ENCODE measurements at regions not wholly inside any gene's neighbourhood (a gene's known extent, or its start where the extent isn't known, plus 50 kb on each side); places are given as distances from the start of the nearest gene placed in this dataset.

GRCh38 chr4:89486042-89486441 lies 178.4 kb upstream of the GPRIN3 start:
- Mint-ChIP-seq H3K27ac (no peak overlapping the region), H3K9me3 (no peaks in the 10 kb centered on the region)

GRCh38 chr4:89483833-89484232 lies 176.2 kb upstream of the GPRIN3 start:
- no peaks in the 10 kb centered on the region for H3K36me3 Mint-ChIP-seq (ENCODE audit: low read depth)

More at GRCh38 chr4:89486042-89486441, 178.4 kb upstream of the GPRIN3 start:
- Mint-ChIP-seq H3K27me3 (ENCODE audit: low read depth) (no peaks in the 10 kb centered on the region), H3K4me3 (no peak overlapping the region), H3K36me3 (ENCODE audit: low read depth) (no peaks in the 10 kb centered on the region), H3K4me1 (ENCODE audit: low read depth) (no peaks in the 10 kb centered on the region)

DNA sequence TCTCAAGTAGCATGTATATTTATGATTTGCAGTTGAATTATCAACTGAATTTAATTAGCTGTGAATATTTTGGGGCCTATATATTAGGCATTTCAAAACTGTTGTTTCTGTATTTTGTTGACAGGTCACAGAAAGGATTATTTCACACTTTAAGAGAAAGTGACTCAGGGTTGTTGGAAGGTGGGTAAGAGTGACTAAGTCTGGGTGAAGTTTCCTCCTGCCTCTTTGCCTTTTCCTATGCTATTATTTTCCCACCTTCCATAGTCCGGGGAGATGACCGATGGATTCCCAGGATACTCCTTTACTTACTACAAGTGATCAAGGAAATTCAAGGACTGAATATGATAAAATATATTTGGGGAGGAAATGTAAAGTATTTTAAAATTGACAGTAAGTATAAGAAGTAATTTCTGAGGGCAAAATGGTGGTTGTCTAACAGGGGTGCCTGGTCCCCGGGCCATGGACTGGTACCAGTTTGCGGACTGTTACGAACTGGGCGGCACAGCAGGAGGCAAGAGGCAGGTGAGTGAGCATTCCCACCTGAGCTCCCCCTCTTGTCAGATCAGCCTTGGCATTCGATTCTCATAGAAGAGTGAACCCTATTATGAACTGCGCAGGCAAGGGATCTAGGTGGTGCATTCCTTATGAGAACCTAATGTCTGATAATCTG lies 175.5 kb upstream of the GPRIN3 start:
- no peaks in the 10 kb centered on the region for H3K36me3 Mint-ChIP-seq (ENCODE audit: low read depth)
- no peak overlapping the region for H3K27ac Mint-ChIP-seq
- peaks cover 3% of the 10 kb centered on the region for H3K9me3 Mint-ChIP-seq
- no peak overlapping the region for H3K4me3 Mint-ChIP-seq
- H3K4me1 Mint-ChIP-seq (ENCODE audit: low read depth), result no peaks in the 10 kb centered on the region
- peaks cover 4% of the 10 kb centered on the region for H3K27me3 Mint-ChIP-seq (ENCODE audit: low read depth)

More at GRCh38 chr4:89483833-89484232, 176.2 kb upstream of the GPRIN3 start:
- no peak overlapping the region for H3K4me3 Mint-ChIP-seq
- peaks cover 3% of the 10 kb centered on the region for H3K9me3 Mint-ChIP-seq
- H3K27ac Mint-ChIP-seq, result no peak overlapping the region
- peaks cover 4% of the 10 kb centered on the region for H3K27me3 Mint-ChIP-seq (ENCODE audit: low read depth)
- H3K4me1 Mint-ChIP-seq (ENCODE audit: low read depth), result no peaks in the 10 kb centered on the region

DNA sequence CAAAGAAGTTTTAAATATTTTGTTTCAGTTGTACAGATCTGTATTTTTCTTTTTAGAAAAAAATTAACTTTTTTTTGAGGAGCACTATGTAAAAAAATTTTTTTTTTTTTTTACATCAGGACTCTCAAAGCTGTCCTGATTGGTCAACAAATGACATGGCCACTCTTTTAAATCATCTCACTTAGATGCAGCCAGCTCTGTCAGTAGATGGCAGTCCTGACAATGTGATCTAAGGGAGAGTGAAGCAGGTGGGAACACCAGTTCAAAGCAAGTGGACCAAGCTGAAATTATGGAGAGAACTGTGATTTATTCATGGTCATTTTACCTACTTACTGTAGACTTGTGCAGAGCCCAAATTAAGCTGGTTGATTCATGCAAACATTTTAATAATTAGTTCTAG lies 174.7 kb upstream of the GPRIN3 start:
- H3K4me3 Mint-ChIP-seq, result no peak overlapping the region
- no peak overlapping the region for H3K27ac Mint-ChIP-seq
- no peaks in the 10 kb centered on the region for H3K36me3 Mint-ChIP-seq (ENCODE audit: low read depth)
- H3K27me3 Mint-ChIP-seq (ENCODE audit: low read depth), result peaks cover 4% of the 10 kb centered on the region
- H3K9me3 Mint-ChIP-seq, result peaks cover 3% of the 10 kb centered on the region
- no peaks in the 10 kb centered on the region for H3K4me1 Mint-ChIP-seq (ENCODE audit: low read depth)

GRCh38 chr4:89469930-89470375 lies 162.4 kb upstream of the GPRIN3 start:
- H3K4me3 Mint-ChIP-seq, result peak overlapping the region; percentile 34

GRCh38 chr4:89469516-89469915 lies 161.9 kb upstream of the GPRIN3 start:
- Mint-ChIP-seq H3K9me3 (no peaks in the 10 kb centered on the region), H3K36me3 (ENCODE audit: low read depth) (peaks cover 2% of the 10 kb centered on the region), H3K4me3 (peak overlapping the region; percentile 34), H3K27me3 (ENCODE audit: low read depth) (peaks cover 5% of the 10 kb centered on the region), H3K4me1 (ENCODE audit: low read depth) (peaks cover 12% of the 10 kb centered on the region), H3K27ac (no peak overlapping the region)

More at GRCh38 chr4:89469930-89470375, 162.4 kb upstream of the GPRIN3 start:
- Mint-ChIP-seq H3K27ac (peak overlapping the region; percentile 13), H3K27me3 (ENCODE audit: low read depth) (peaks cover 5% of the 10 kb centered on the region), H3K9me3 (no peaks in the 10 kb centered on the region), H3K4me1 (ENCODE audit: low read depth) (peaks cover 12% of the 10 kb centered on the region), H3K36me3 (ENCODE audit: low read depth) (peaks cover 2% of the 10 kb centered on the region)

DNA sequence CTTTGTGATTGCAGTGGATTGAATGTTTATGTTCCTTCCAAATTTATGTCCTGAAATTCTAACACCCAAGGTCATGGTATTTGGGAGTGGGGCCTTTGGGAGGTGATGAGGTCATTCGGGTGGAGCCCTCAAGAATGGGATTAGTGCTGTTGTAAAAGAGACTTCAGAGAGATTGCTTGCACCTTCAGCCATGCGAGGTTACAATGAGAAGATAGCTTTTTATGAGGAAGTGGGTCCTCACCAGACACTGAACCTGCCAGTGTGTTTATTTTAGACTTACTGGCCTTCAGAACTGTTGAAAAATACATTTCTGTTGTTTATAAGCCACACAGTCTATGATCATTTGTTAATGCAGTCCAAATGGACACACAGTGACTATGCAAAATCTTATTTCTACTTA lies 161.0 kb upstream of the GPRIN3 start:
- H3K27me3 Mint-ChIP-seq (ENCODE audit: low read depth), result peaks cover 5% of the 10 kb centered on the region
- no peak overlapping the region for H3K4me3 Mint-ChIP-seq
- H3K27ac Mint-ChIP-seq, result no peak overlapping the region
- H3K36me3 Mint-ChIP-seq (ENCODE audit: low read depth), result peaks cover 2% of the 10 kb centered on the region
- no peaks in the 10 kb centered on the region for H3K9me3 Mint-ChIP-seq
- peaks cover 12% of the 10 kb centered on the region for H3K4me1 Mint-ChIP-seq (ENCODE audit: low read depth)

GRCh38 chr4:89463341-89463740 lies 155.7 kb upstream of the GPRIN3 start:
- H3K4me3 Mint-ChIP-seq, result no peak overlapping the region
- peaks cover 5% of the 10 kb centered on the region for H3K27me3 Mint-ChIP-seq (ENCODE audit: low read depth)
- no peak overlapping the region for H3K27ac Mint-ChIP-seq
- no peaks in the 10 kb centered on the region for H3K4me1 Mint-ChIP-seq (ENCODE audit: low read depth)
- H3K36me3 Mint-ChIP-seq (ENCODE audit: low read depth), result no peaks in the 10 kb centered on the region
- H3K9me3 Mint-ChIP-seq, result no peaks in the 10 kb centered on the region

DNA sequence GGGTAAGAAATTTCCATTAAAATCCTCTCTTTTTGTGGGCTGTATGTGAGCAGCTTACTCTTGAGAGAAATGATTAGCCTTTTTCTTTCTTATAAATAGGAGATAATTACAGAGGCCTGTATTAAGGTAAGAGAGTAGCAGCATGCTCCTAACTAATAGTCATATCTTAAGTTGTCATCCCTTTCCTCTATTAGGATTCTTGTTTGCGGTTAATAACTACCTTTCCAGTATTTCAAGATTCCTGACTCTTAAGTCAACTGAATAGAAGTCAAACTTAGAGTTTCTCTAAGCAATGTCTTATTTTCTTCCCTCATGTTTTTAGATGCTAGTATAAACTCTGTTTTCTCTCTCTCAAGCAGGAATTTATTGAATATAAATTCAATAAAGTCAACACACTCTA lies 139.9 kb upstream of the GPRIN3 start:
- H3K27ac Mint-ChIP-seq, result no peak overlapping the region

GRCh38 chr4:89446193-89446592 lies 138.6 kb upstream of the GPRIN3 start:
- H3K4me3 Mint-ChIP-seq, result no peak overlapping the region
- H3K36me3 Mint-ChIP-seq (ENCODE audit: low read depth), result peaks cover 9% of the 10 kb centered on the region
- H3K4me1 Mint-ChIP-seq (ENCODE audit: low read depth), result no peaks in the 10 kb centered on the region
- H3K27me3 Mint-ChIP-seq (ENCODE audit: low read depth), result peaks cover 5% of the 10 kb centered on the region
- H3K27ac Mint-ChIP-seq, result no peak overlapping the region
- H3K9me3 Mint-ChIP-seq, result peaks cover 15% of the 10 kb centered on the region

More for the DNA sequence above, 139.9 kb upstream of the GPRIN3 start:
- Mint-ChIP-seq H3K36me3 (ENCODE audit: low read depth) (peaks cover 9% of the 10 kb centered on the region), H3K4me3 (no peak overlapping the region), H3K4me1 (ENCODE audit: low read depth) (no peaks in the 10 kb centered on the region), H3K27me3 (ENCODE audit: low read depth) (peaks cover 5% of the 10 kb centered on the region), H3K9me3 (peaks cover 15% of the 10 kb centered on the region)

DNA sequence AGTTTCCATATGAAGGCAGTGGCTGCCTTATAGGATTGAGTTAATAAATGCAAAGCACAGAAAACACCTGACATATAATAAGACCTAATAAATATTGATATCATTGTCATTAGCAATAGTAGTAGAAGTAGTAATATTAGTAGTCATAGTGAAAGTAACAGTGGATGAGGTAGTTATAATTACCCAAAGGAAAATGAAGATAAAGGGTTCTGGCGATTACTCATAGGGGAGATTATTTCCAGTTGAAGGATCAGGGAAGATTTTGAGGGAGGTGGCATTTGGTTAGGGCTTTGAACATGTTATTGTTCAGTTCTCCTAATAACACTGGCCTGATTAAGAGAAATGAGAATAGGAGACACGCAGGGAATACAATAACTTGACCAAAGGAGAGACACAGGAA lies 131.9 kb upstream of the GPRIN3 start:
- Mint-ChIP-seq H3K4me3 (no peak overlapping the region), H3K9me3 (peaks cover 4% of the 10 kb centered on the region), H3K27me3 (ENCODE audit: low read depth) (peaks cover 5% of the 10 kb centered on the region), H3K27ac (no peak overlapping the region), H3K36me3 (ENCODE audit: low read depth) (peaks cover 2% of the 10 kb centered on the region), H3K4me1 (ENCODE audit: low read depth) (peaks cover 9% of the 10 kb centered on the region)

GRCh38 chr4:89438102-89438831 lies 130.7 kb upstream of the GPRIN3 start:
- peaks cover 4% of the 10 kb centered on the region for H3K9me3 Mint-ChIP-seq
- H3K4me1 Mint-ChIP-seq (ENCODE audit: low read depth), result peaks cover 18% of the 10 kb centered on the region
- peaks cover 5% of the 10 kb centered on the region for H3K27me3 Mint-ChIP-seq (ENCODE audit: low read depth)
- peaks cover 2% of the 10 kb centered on the region for H3K36me3 Mint-ChIP-seq (ENCODE audit: low read depth)
- H3K4me3 Mint-ChIP-seq, result no peak overlapping the region
- H3K27ac Mint-ChIP-seq, result no peak overlapping the region

- Mint-ChIP-seq H3K4me3 (no peak overlapping the region), H3K36me3 (ENCODE audit: low read depth) (peaks cover 2% of the 10 kb centered on the region), H3K27me3 (ENCODE audit: low read depth) (no peaks in the 10 kb centered on the region), H3K27ac (no peak overlapping the region), H3K4me1 (ENCODE audit: low read depth) (peaks cover 19% of the 10 kb centered on the region), H3K9me3 (no peaks in the 10 kb centered on the region)
Observed at GRCh38 chr4:89434364-89434988, 126.9 kb upstream of the GPRIN3 start.

- no peaks in the 10 kb centered on the region for H3K4me1 Mint-ChIP-seq (ENCODE audit: low read depth)
- peaks cover 4% of the 10 kb centered on the region for H3K36me3 Mint-ChIP-seq (ENCODE audit: low read depth)
- no peaks in the 10 kb centered on the region for H3K27me3 Mint-ChIP-seq (ENCODE audit: low read depth)
- no peak overlapping the region for H3K4me3 Mint-ChIP-seq
- H3K27ac Mint-ChIP-seq, result no peak overlapping the region
- H3K9me3 Mint-ChIP-seq, result peaks cover 3% of the 10 kb centered on the region
Observed at GRCh38 chr4:89427782-89428181, 120.2 kb upstream of the GPRIN3 start.

DNA sequence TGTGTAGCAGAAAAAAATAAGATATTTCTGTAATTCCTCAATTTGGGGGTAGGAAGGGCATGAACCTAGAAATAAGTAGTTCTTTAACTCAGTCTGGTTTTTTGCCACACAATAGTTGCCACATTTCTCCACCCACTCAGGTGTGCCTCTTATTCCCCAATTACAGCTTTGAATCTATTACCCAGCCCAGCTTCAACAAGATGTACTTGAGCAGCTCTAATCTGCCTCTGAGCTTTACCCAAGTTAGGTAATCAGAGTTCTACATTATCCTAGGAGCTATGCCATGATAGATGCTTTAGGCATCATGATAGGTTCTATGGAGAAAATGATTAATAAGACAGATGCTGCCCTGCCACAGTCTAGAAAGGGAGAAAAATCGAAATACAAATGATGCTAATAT lies 117.4 kb upstream of the GPRIN3 start:
- peaks cover 4% of the 10 kb centered on the region for H3K36me3 Mint-ChIP-seq (ENCODE audit: low read depth)
- peaks cover 3% of the 10 kb centered on the region for H3K9me3 Mint-ChIP-seq
- no peak overlapping the region for H3K4me3 Mint-ChIP-seq
- H3K27ac Mint-ChIP-seq, result no peak overlapping the region
- no peaks in the 10 kb centered on the region for H3K27me3 Mint-ChIP-seq (ENCODE audit: low read depth)
- no peaks in the 10 kb centered on the region for H3K4me1 Mint-ChIP-seq (ENCODE audit: low read depth)

Measured in T-helper 1 cell treated with Interleukin-12 subunit alpha and Interleukin-12 subunit beta and Interleukin-4 antibody, amounts not matched to agents 30 μg/mL and 1 μg/mL, for 36 hours (primary cell).